Loucy (cell line): ENCODE measurements at regions not wholly inside any gene's neighbourhood (a gene's known extent, or its start where the extent isn't known, plus 50 kb on each side); places are given as distances from the start of the nearest gene placed in this dataset.

ENCODE experiments used
- H2AFZ ChIP-seq: fragments of 200-600 bp; sonication (generic); 2 replicates; pipeline ENCODE4 v1.6.0; 2016; ENCODE audit warnings: antibody characterized with exemption, mild to moderate bottlenecking, low read length, moderate library complexity
- H3F3A ChIP-seq: fragments of 200-600 bp; 2 replicates; pipeline ENCODE4 v1.6.0; 2016; ENCODE audit warnings: antibody characterized with exemption, low read depth, mild to moderate bottlenecking
- H3K27me3 ChIP-seq: fragments of 200-600 bp; sonication (generic); 2 replicates; pipeline ENCODE4 v1.6.1; 2014; ENCODE audit warnings: low read length, mild to moderate bottlenecking; ENCODE audit not compliant: insufficient read depth, poor library complexity, severe bottlenecking
- H3K36me3 ChIP-seq: fragments of 200-600 bp; sonication (generic); 2 replicates; pipeline ENCODE4 v1.6.1; 2016; ENCODE audit warnings: low read length; ENCODE audit not compliant: insufficient read depth
- H3K4me1 ChIP-seq: fragments of 200-600 bp; sonication (generic); 2 replicates; pipeline ENCODE4 v1.5.1; 2014; ENCODE audit warnings: low read length, mild to moderate bottlenecking; ENCODE audit not compliant: insufficient read depth, poor library complexity, severe bottlenecking
- H3K4me2 ChIP-seq: fragments of 200-600 bp; sonication (generic); 2 replicates; pipeline ENCODE4 v1.6.0; 2014; ENCODE audit warnings: antibody characterized with exemption, low read length, low read depth, mild to moderate bottlenecking; ENCODE audit not compliant: poor library complexity, severe bottlenecking
- H3K4me3 ChIP-seq: fragments of 200-600 bp; sonication (generic); 2 replicates; pipeline ENCODE4 v1.5.1; 2014; ENCODE audit warnings: low read length, mild to moderate bottlenecking, mixed read lengths; ENCODE audit not compliant: poor library complexity, severe bottlenecking
- H3K79me2 ChIP-seq: fragments of 200-600 bp; sonication (generic); 2 replicates; pipeline ENCODE4 v1.6.1; 2014; ENCODE audit warnings: low read length; ENCODE audit not compliant: insufficient read depth
- H3K9ac ChIP-seq: fragments of 200-600 bp; sonication (generic); 2 replicates; pipeline ENCODE4 v1.6.0; 2014; ENCODE audit warnings: mild to moderate bottlenecking, low read depth, low read length, moderate library complexity; ENCODE audit not compliant: poor library complexity, severe bottlenecking
- H3K9me2 ChIP-seq: fragments of 200-600 bp; sonication (generic); replicated peaks from 2 replicates; pipeline ENCODE4 v1.6.1; 2016; ENCODE audit warnings: low read depth, low read length, mixed read lengths
- H3K9me3 ChIP-seq: fragments of 200-600 bp; sonication (generic); 2 replicates; pipeline ENCODE4 v1.6.1; 2014; ENCODE audit warnings: mild to moderate bottlenecking, antibody characterized with exemption, low read length, low read depth; ENCODE audit not compliant: insufficient read depth
- H4K20me1 ChIP-seq: fragments of 200-600 bp; sonication (generic); 2 replicates; pipeline ENCODE4 v1.6.0; 2014; ENCODE audit warnings: antibody characterized with exemption, low read length, mild to moderate bottlenecking; ENCODE audit not compliant: insufficient read depth, poor library complexity, severe bottlenecking
- CTCF ChIP-seq: fragments of 200-600 bp; sonication (generic); conservative IDR thresholded peaks from 2 replicates; pipeline ENCODE4 v1.5.1; 2014; ENCODE audit warnings: mild to moderate bottlenecking, antibody characterized with exemption, low read length
- EZH2phosphoT487 ChIP-seq: fragments of 200-600 bp; IDR thresholded peaks from 2 replicates; pipeline ENCODE4 v1.6.1; 2018; ENCODE audit warnings: antibody characterized with exemption, mild to moderate bottlenecking, moderate library complexity, borderline replicate concordance

GRCh38 chr14:84128050-84128449 is 1401.9 kb upstream of the FLRT2 start:
- Histone ChIP-seq H2AFZ (no peak overlapping the region), H3K4me1 (no peaks in the 10 kb centered on the region), H3K9ac (no peak overlapping the region), H3F3A (no peaks in the 10 kb centered on the region), H4K20me1 (no peaks in the 10 kb centered on the region), H3K36me3 (no peaks in the 10 kb centered on the region), H3K4me2 (no peak overlapping the region), H3K4me3 (no peak overlapping the region), H3K9me2 (no peaks in the 10 kb centered on the region), H3K27me3 (no peaks in the 10 kb centered on the region), H3K79me2 (no peaks in the 10 kb centered on the region), H3K9me3 (no peaks in the 10 kb centered on the region)
- TF ChIP-seq EZH2phosphoT487 (no peak), CTCF (no peak)

DNA sequence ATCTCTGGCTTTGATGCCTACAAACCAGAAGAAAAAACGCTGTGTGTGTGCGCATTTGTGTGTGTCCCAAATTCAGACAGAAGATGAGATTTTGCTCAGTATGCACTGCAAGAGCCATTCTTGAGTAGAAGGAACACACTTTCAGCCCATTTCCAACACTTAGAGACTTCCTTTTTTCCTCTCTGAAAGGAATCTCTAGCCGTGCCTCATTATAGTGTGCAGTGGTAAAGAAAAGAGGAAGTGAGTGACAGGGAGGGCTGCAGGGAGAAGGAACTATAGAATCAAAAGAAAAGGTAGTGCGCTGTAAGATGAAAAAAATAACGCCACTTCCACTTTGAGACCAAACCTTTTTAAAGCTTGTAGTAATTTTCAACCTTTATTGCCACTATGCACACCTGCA is 1400.9 kb upstream of the FLRT2 start:
- no peak overlapping the region for H3K4me2 ChIP-seq
- H3K4me1 ChIP-seq: no peaks in the 10 kb centered on the region
- no peaks in the 10 kb centered on the region for H3K9me2 ChIP-seq
- no peak for TF ChIP-seq EZH2phosphoT487
- TF ChIP-seq CTCF: no peak
- no peaks in the 10 kb centered on the region for H4K20me1 ChIP-seq
- H3K9me3 ChIP-seq: no peaks in the 10 kb centered on the region
- no peaks in the 10 kb centered on the region for H3F3A ChIP-seq
- H3K9ac ChIP-seq: no peak overlapping the region
- no peaks in the 10 kb centered on the region for H3K36me3 ChIP-seq
- H2AFZ ChIP-seq: no peak overlapping the region
- H3K79me2 ChIP-seq: no peaks in the 10 kb centered on the region
- no peaks in the 10 kb centered on the region for H3K27me3 ChIP-seq
- H3K4me3 ChIP-seq: no peak overlapping the region

GRCh38 chr14:84129941-84130340 is 1400.0 kb upstream of the FLRT2 start:
- TF ChIP-seq EZH2phosphoT487: no peak
- TF ChIP-seq CTCF: no peak
- no peaks in the 10 kb centered on the region for H3K27me3 ChIP-seq
- H3F3A ChIP-seq: no peaks in the 10 kb centered on the region

More at GRCh38 chr14:84129941-84130340, 1400.0 kb upstream of the FLRT2 start:
- Histone ChIP-seq H3K9ac (no peak overlapping the region), H3K4me1 (no peaks in the 10 kb centered on the region), H3K36me3 (no peaks in the 10 kb centered on the region), H2AFZ (no peak overlapping the region), H3K9me3 (no peaks in the 10 kb centered on the region), H3K79me2 (no peaks in the 10 kb centered on the region), H3K9me2 (no peaks in the 10 kb centered on the region), H3K4me3 (no peak overlapping the region), H4K20me1 (no peaks in the 10 kb centered on the region), H3K4me2 (no peak overlapping the region)
